PFSK-1 (cell line): ENCODE measurements at regions not wholly inside any gene's neighbourhood (a gene's known extent, or its start where the extent isn't known, plus 50 kb on each side); places are given as distances from the start of the nearest gene placed in this dataset.
A peak's percentile ranks its signal among the peaks of the same experiment; 100 is the strongest.

Source experiments
- FOXP2 ChIP-seq: optimal IDR thresholded peaks from 2 replicates; pipeline ENCODE3; 2011; ENCODE audit warnings: borderline replicate concordance, control low read depth, inconsistent platforms; ENCODE audit not compliant: insufficient read depth; ENCODE audit errors: extremely low read length, extremely low read depth
- POLR2AphosphoS5 ChIP-seq: IDR thresholded peaks from 2 replicates; pipeline ENCODE4 v1.6.1; 2012; ENCODE audit warnings: low read depth, mild to moderate bottlenecking, control low read depth, low read length, moderate library complexity
- REST ChIP-seq, 2 experiments: IDR thresholded peaks; 2 replicates each; pipeline versions ENCODE4 v1.6.1 to v1.8.0; 2011 to 2012; ENCODE audit warnings: low read depth in 2 of 2, low read length in 2 of 2, control low read depth in 1 of 2, inconsistent platforms in 1 of 2, mild to moderate bottlenecking in 1 of 2, moderate library complexity in 1 of 2; ENCODE audit not compliant: insufficient read depth in 1 of 2
- SIN3A ChIP-seq: IDR thresholded peaks from 2 replicates; pipeline ENCODE4 v1.6.1; 2012; ENCODE audit warnings: mild to moderate bottlenecking, low read length, moderate library complexity, borderline replicate concordance; ENCODE audit not compliant: insufficient read depth
- TAF1 ChIP-seq: IDR thresholded peaks from 2 replicates; pipeline ENCODE4 v1.6.1; 2012; ENCODE audit warnings: low read length, control low read depth, borderline replicate concordance; ENCODE audit not compliant: insufficient read depth

GRCh38 chr4:26248647-26249046 lies 72.2 kb upstream of the RBPJ start:
- TF ChIP-seq POLR2AphosphoS5 = no peak
- no peak for TF ChIP-seq REST (IDR thresholded peaks at IDR 0.05; ENCODE audit: insufficient read depth in 1 of 2, low read depth in 2 of 2, low read length in 2 of 2)
- TF ChIP-seq SIN3A = peak; percentile 48; the same call in 1 of the 2 replicates
- TF ChIP-seq FOXP2 = no peak
- no peak for TF ChIP-seq TAF1

- TF ChIP-seq POLR2AphosphoS5 (no peak), SIN3A (no peak), TAF1 (no peak), FOXP2 (no peak), REST (IDR thresholded peaks at IDR 0.05; ENCODE audit: insufficient read depth in 1 of 2, low read depth in 2 of 2, low read length in 2 of 2) (no peak)
These were observed 68.3 kb upstream of the RBPJ start for GRCh38 chr4:26252349-26253025.

GRCh38 chr4:26253968-26254367 lies 66.8 kb upstream of the RBPJ start:
- no peak for TF ChIP-seq FOXP2
- no peak for TF ChIP-seq REST (IDR thresholded peaks at IDR 0.05; ENCODE audit: insufficient read depth in 1 of 2, low read depth in 2 of 2, low read length in 2 of 2)
- no peak for TF ChIP-seq POLR2AphosphoS5
- no peak for TF ChIP-seq SIN3A
- TF ChIP-seq TAF1 = no peak

GRCh38 chr4:26255989-26256388 lies 64.8 kb upstream of the RBPJ start:
- TF ChIP-seq SIN3A (no peak), FOXP2 (no peak), TAF1 (no peak), REST (IDR thresholded peaks at IDR 0.05; ENCODE audit: insufficient read depth in 1 of 2, low read depth in 2 of 2, low read length in 2 of 2) (no peak), POLR2AphosphoS5 (no peak)
